ENCODE measurements at regions not wholly inside any gene's neighbourhood (a gene's known extent, or its start where the extent isn't known, plus 50 kb on each side); places are given as distances from the start of the nearest gene placed in this dataset.

GRCh38 chr2:15082105-15083058 lies 449.9 kb downstream of the LRATD1 start:
- no peak for ATAC-seq
- no peak overlapping the region for H3K27ac Mint-ChIP-seq
- H3K79me2 ChIP-seq (replicated peaks; ENCODE audit: insufficient read depth) = no peaks in the 10 kb centered on the region
- no peak overlapping the region for H2AFZ ChIP-seq
- peaks cover 5% of the 10 kb centered on the region for H3K9me3 Mint-ChIP-seq
- no peaks in the 10 kb centered on the region for H3K36me3 ChIP-seq (ENCODE audit: insufficient read depth)
- no peaks in the 10 kb centered on the region for H4K20me1 ChIP-seq (replicated peaks; ENCODE audit: insufficient read depth)
- no peak overlapping the region for H3K4me2 ChIP-seq
- no peak overlapping the region for H3K4me3 Mint-ChIP-seq
- no peak for DNase-seq (ENCODE audit: low spot score)
- no peak overlapping the region for H3K4me3 ChIP-seq
- no peak overlapping the region for H3K27ac ChIP-seq (ENCODE audit: low read depth)
- peaks cover 3% of the 10 kb centered on the region; the same call in 1 of the 3 replicates for H3K36me3 Mint-ChIP-seq (ENCODE audit: low read depth)
- no peaks in the 10 kb centered on the region for H3K4me1 ChIP-seq (ENCODE audit: insufficient read depth)
- H3K9me2 ChIP-seq (ENCODE audit: insufficient read depth) = peaks cover 22% of the 10 kb centered on the region
- H3F3A ChIP-seq (replicated peaks; ENCODE audit: low read depth) = no peaks in the 10 kb centered on the region
- H3K27me3 ChIP-seq (ENCODE audit: insufficient read depth) = no peaks in the 10 kb centered on the region
- H3K27me3 Mint-ChIP-seq (ENCODE audit: insufficient read depth, low read depth, poor library complexity) = peaks cover 4% of the 10 kb centered on the region
- TF ChIP-seq NANOG (IDR thresholded peaks at IDR 0.05; ENCODE audit: borderline replicate concordance) (no peak), REST (IDR thresholded peaks at IDR 0.05; ENCODE audit: unreplicated experiment) (no peak), EZH2 (IDR thresholded peaks at IDR 0.05; ENCODE audit: low read depth, unreplicated experiment) (no peak), JUNB (IDR thresholded peaks at IDR 0.05; ENCODE audit: unreplicated experiment) (no peak), ZNF331 (CRISPR knock-in tag; IDR thresholded peaks at IDR 0.05; ENCODE audit: low read depth) (no peak), ETS1 (IDR thresholded peaks at IDR 0.05) (no peak), STAT1 (IDR thresholded peaks at IDR 0.05; ENCODE audit: unreplicated experiment) (no peak), POLR2AphosphoS5 (IDR thresholded peaks at IDR 0.05; ENCODE audit: low read depth) (no peak), ZNF114 (CRISPR knock-in tag; IDR thresholded peaks at IDR 0.05) (no peak), CTCF (conservative IDR thresholded peaks at IDR 0.05; ENCODE audit: low read depth in 2 of 2) (no peak), EZH2phosphoT487 (IDR thresholded peaks at IDR 0.05; ENCODE audit: unreplicated experiment) (no peak), CREB1 (CRISPR knock-in tag; IDR thresholded peaks at IDR 0.05; ENCODE audit: low read depth) (no peak), ZNF462 (CRISPR knock-in tag; IDR thresholded peaks at IDR 0.05) (no peak)
- no peaks in the 10 kb centered on the region for H3K4me1 Mint-ChIP-seq

Data from GM23338 (cell line).